Mesendoderm (in vitro differentiated cells): ENCODE measurements at regions not wholly inside any gene's neighbourhood (a gene's known extent, or its start where the extent isn't known, plus 50 kb on each side); places are given as distances from the start of the nearest gene placed in this dataset.

Experiments
- DNase-seq: peaks from one replicate; pipeline ENCODE4 v3.0.0; 2013
- H2AK5ac ChIP-seq: 2 replicates; pipeline ENCODE4 v1.6.1; 2013; ENCODE audit warnings: low read length, inconsistent platforms
- H2BK120ac ChIP-seq: 2 replicates; pipeline ENCODE4 v1.6.1; 2013; ENCODE audit warnings: low read depth, mild to moderate bottlenecking, low read length, moderate library complexity, mixed read lengths
- H2BK15ac ChIP-seq: replicated peaks from 2 replicates; pipeline ENCODE4 v1.6.1; 2013; ENCODE audit warnings: low read depth, mild to moderate bottlenecking, moderate library complexity
- H2BK5ac ChIP-seq: 2 replicates; pipeline ENCODE4 v1.6.1; 2013; ENCODE audit warnings: low read length, inconsistent platforms
- H3K18ac ChIP-seq: 2 replicates; pipeline ENCODE4 v1.6.1; 2013; ENCODE audit warnings: mild to moderate bottlenecking, low read length, mixed read lengths
- H3K23ac ChIP-seq: one replicate; pipeline ENCODE4 v1.6.1; 2013; ENCODE audit warnings: low read length
- H3K27ac ChIP-seq: 2 replicates; pipeline ENCODE4 v1.5.1; 2013; ENCODE audit warnings: low read depth, mild to moderate bottlenecking, inconsistent platforms, low read length, moderate library complexity
- H3K27me3 ChIP-seq: 2 replicates; pipeline ENCODE4 v1.6.1; 2013; ENCODE audit warnings: low read length, control low read depth, mild to moderate bottlenecking, inconsistent platforms; ENCODE audit not compliant: insufficient read depth, poor library complexity
- H3K36me3 ChIP-seq: 2 replicates; pipeline ENCODE4 v1.6.1; 2013; ENCODE audit warnings: low read length, inconsistent platforms; ENCODE audit not compliant: control insufficient read depth, insufficient read depth
- H3K4ac ChIP-seq: one replicate; pipeline ENCODE4 v1.6.1; 2013; ENCODE audit warnings: low read depth, mild to moderate bottlenecking, low read length, moderate library complexity
- H3K4me1 ChIP-seq: 2 replicates; pipeline ENCODE4 v1.6.1; 2013; ENCODE audit warnings: low read depth, low read length, inconsistent platforms; ENCODE audit not compliant: control insufficient read depth
- H3K4me2 ChIP-seq: 2 replicates; pipeline ENCODE4 v1.6.1; 2013; ENCODE audit warnings: low read length
- H3K4me3 ChIP-seq: 2 replicates; pipeline ENCODE4 v1.5.1; 2013; ENCODE audit warnings: mild to moderate bottlenecking, low read length
- H3K56ac ChIP-seq: one replicate; pipeline ENCODE4 v1.6.1; 2013; ENCODE audit warnings: low read length
- H3K79me1 ChIP-seq: 2 replicates; pipeline ENCODE4 v1.6.1; 2013; ENCODE audit warnings: low read length, inconsistent platforms
- H3K79me2 ChIP-seq: 2 replicates; pipeline ENCODE4 v1.6.1; 2013; ENCODE audit warnings: mild to moderate bottlenecking, low read length; ENCODE audit not compliant: control insufficient read depth, insufficient read depth
- H3K9ac ChIP-seq: 2 replicates; pipeline ENCODE4 v1.6.1; 2013; ENCODE audit warnings: low read length, inconsistent platforms
- H4K5ac ChIP-seq: one replicate; pipeline ENCODE4 v1.6.1; 2013; ENCODE audit warnings: low read length
- H4K8ac ChIP-seq: one replicate; pipeline ENCODE4 v1.6.1; 2013; ENCODE audit warnings: low read depth, mild to moderate bottlenecking, control low read depth, low read length, moderate library complexity
- WGBS: extraction: QIAGEN DNeasy Blood & Tissue Kit; methylation state at CpG from one replicate; pipeline ENCODE4 v1.1.7; 2013; ENCODE audit warnings: low lambda C conversion rate, missing lambda C conversion rate; ENCODE audit not compliant: insufficient coverage; ENCODE audit errors: extremely low coverage; 5-methylcytosine and 5-hydroxymethylcytosine counted together

DNA sequence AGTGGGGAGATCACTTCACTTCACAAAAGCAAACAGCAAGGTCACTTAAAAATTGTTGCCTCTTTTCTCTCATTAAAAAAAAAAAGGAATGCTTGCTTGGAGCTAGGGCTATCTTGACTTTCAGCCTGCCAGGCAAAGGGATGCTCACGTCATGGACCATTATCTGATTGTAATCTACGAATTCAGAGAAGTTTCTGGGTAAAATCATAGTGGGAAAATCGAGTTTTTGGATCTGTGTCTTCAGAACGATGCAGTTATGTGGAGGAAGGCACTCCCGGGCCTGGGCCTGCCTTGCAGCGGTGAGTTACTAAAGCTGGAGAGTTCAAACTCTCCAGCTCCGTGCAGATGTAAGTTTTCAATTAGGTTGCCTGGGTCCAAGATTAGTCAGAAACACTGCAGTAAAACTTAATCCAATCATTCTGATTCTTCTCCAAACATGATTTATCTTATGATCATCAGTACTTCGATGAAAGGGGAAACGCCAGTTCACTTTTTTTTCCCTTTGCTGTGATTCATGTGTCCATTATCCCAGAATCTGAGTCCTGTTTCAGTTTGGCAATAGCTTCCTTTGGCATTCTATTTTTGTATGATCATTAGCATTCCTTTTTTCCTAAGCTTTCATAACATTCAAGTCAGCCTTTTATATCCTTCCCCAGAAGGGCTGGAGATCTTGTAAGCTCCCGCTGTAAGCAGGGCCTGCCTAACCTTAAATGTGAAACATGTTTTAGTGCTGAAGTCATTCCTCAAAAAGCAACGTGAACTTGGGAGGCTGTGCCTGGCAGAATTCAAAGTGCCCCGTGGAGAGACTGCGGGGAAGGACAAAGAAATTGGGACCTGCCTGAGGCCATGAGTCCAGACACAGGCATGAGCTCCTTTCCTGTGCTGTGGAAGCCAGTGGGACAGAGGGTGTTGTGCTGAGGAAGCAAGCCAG, 119.3 kb upstream of the TWIST2 start:
- Histone ChIP-seq H3K27me3 (no peaks in the 10 kb centered on the region), H3K79me2 (no peaks in the 10 kb centered on the region), H2BK120ac (no peak overlapping the region), H3K18ac (no peak overlapping the region), H3K4me2 (no peak overlapping the region), H3K4me3 (no peak overlapping the region), H3K4me1 (no peaks in the 10 kb centered on the region), H3K23ac (no peak overlapping the region), H2AK5ac (no peak overlapping the region), H3K56ac (no peak overlapping the region), H3K79me1 (no peaks in the 10 kb centered on the region), H3K9ac (no peak overlapping the region), H2BK15ac (no peak overlapping the region), H3K4ac (no peak overlapping the region), H2BK5ac (no peak overlapping the region), H4K5ac (no peak overlapping the region), H3K36me3 (no peaks in the 10 kb centered on the region), H4K8ac (no peak overlapping the region), H3K27ac (no peak overlapping the region)
- WGBS = no CpG with 5 or more reads among the region's 13 CpGs
- peak; percentile 89 for DNase-seq

DNA sequence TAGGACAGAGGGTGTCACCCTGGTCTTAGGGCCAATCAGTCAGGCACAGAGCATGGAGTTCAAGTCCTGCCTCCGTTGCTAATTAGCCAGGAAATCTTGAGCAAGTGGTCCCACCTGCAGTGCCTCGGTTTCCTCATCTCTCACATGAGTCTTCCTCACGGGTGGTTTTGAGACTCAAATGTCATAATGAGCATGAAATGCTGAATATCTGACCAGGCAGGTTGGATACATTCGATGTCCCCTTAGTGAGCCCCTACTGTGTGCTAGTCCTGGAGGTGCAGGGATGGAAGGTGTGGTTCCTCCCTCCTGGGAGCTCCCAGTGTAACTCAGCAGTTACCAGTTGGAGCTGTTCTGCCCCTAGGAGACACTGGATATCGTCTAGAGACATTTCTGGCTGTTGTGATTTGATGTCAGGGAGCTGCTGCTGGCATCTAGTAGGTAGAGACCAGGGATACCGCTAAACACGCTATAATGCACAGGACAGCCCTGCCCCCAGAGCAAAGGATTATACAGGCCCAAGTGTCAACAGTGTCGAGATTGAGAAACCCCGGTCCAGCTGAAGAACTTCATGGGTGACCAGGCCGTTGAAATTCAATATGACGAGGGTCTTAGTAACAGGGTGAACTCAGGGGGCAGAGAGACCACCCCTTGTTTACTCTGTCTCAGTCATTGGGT, 118.5 kb upstream of the TWIST2 start:
- WGBS = no CpG with 5 or more reads among the region's 11 CpGs

DNA sequence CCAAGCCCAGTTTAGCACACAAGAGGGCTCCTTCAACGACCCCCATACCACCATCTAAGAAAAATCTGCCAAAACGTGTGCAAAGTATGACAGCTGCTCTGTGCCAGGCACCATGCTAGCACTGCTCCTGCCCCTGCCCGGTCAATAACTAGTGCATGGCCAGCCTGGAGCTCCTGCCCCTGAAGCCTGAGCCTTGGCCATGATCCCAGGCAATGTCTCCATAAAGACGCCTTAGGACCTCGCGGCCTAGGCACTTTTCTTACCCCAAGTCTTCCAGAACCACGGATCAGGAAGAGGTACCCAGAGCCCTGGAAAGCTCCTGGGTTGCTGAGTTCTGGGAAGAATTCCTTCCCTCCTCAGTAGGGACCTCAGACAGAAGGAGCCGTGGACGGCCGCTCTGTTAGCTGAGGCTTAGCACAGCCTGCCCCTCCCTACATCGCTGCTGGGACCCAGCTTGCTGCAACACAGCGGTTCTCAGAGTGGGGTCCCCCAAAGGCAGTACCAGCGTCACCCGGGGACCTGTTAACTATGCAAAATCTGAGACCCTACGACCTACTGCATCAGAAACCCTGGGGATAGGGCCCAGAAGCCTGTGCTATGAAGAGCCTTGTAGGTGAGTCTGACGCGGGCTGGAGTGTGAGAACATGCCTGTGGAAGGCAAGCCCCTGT, 117.8 kb upstream of the TWIST2 start:
- no peak overlapping the region for H2AK5ac ChIP-seq
- no peak overlapping the region for H3K4me3 ChIP-seq
- H3K18ac ChIP-seq = no peak overlapping the region
- H3K27me3 ChIP-seq = no peaks in the 10 kb centered on the region
- no peaks in the 10 kb centered on the region for H3K4me1 ChIP-seq
- H3K79me2 ChIP-seq = no peaks in the 10 kb centered on the region
- no peak overlapping the region for H2BK15ac ChIP-seq
- no peak overlapping the region for H3K4ac ChIP-seq
- H3K56ac ChIP-seq = no peak overlapping the region
- no peak overlapping the region for H4K5ac ChIP-seq
- H3K9ac ChIP-seq = no peak overlapping the region
- no peak overlapping the region for H3K23ac ChIP-seq
- no peak overlapping the region for H2BK5ac ChIP-seq
- no peak overlapping the region for H4K8ac ChIP-seq
- H3K79me1 ChIP-seq = no peaks in the 10 kb centered on the region
- DNase-seq = no peak
- WGBS = no CpG with 5 or more reads among the region's 17 CpGs
- no peak overlapping the region for H3K27ac ChIP-seq
- no peaks in the 10 kb centered on the region for H3K36me3 ChIP-seq
- no peak overlapping the region for H3K4me2 ChIP-seq
- no peak overlapping the region for H2BK120ac ChIP-seq

More for the DNA sequence above, 118.5 kb upstream of the TWIST2 start:
- H3K27ac ChIP-seq = no peak overlapping the region
- no peak overlapping the region for H3K23ac ChIP-seq
- H3K79me1 ChIP-seq = no peaks in the 10 kb centered on the region
- no peak overlapping the region for H4K8ac ChIP-seq
- H3K9ac ChIP-seq = no peak overlapping the region
- no peak overlapping the region for H2BK120ac ChIP-seq
- H2AK5ac ChIP-seq = no peak overlapping the region
- no peaks in the 10 kb centered on the region for H3K36me3 ChIP-seq
- no peak overlapping the region for H3K4me2 ChIP-seq
- no peak overlapping the region for H4K5ac ChIP-seq
- no peak overlapping the region for H2BK5ac ChIP-seq
- H2BK15ac ChIP-seq = no peak overlapping the region
- H3K27me3 ChIP-seq = no peaks in the 10 kb centered on the region
- no peak overlapping the region for H3K4me3 ChIP-seq
- H3K4ac ChIP-seq = no peak overlapping the region
- no peaks in the 10 kb centered on the region for H3K79me2 ChIP-seq
- no peaks in the 10 kb centered on the region for H3K4me1 ChIP-seq
- no peak overlapping the region for H3K18ac ChIP-seq
- H3K56ac ChIP-seq = no peak overlapping the region
- no peak for DNase-seq

- no peak for DNase-seq
- no peak overlapping the region for H3K56ac ChIP-seq
- WGBS = no CpG with 5 or more reads among the region's 4 CpGs
- no peak overlapping the region for H4K5ac ChIP-seq
- H2BK120ac ChIP-seq = no peak overlapping the region
- no peaks in the 10 kb centered on the region for H3K4me1 ChIP-seq
- no peaks in the 10 kb centered on the region for H3K27me3 ChIP-seq
- no peak overlapping the region for H2BK5ac ChIP-seq
- H3K79me1 ChIP-seq = no peaks in the 10 kb centered on the region
- no peak overlapping the region for H3K4me3 ChIP-seq
- H3K4ac ChIP-seq = no peak overlapping the region
- H2AK5ac ChIP-seq = no peak overlapping the region
- H3K23ac ChIP-seq = no peak overlapping the region
- no peak overlapping the region for H3K18ac ChIP-seq
- H3K4me2 ChIP-seq = no peak overlapping the region
- H3K27ac ChIP-seq = no peak overlapping the region
- H2BK15ac ChIP-seq = no peak overlapping the region
- H3K79me2 ChIP-seq = no peaks in the 10 kb centered on the region
- H3K36me3 ChIP-seq = no peaks in the 10 kb centered on the region
- no peak overlapping the region for H4K8ac ChIP-seq
- H3K9ac ChIP-seq = no peak overlapping the region
Measured at GRCh38 chr2:238730881-238731280, 117.0 kb upstream of the TWIST2 start.

- no peak overlapping the region for H4K8ac ChIP-seq
- H3K4me2 ChIP-seq = no peak overlapping the region
- H3K23ac ChIP-seq = no peak overlapping the region
- no peak overlapping the region for H2BK5ac ChIP-seq
- H3K4me1 ChIP-seq = no peaks in the 10 kb centered on the region
- H2AK5ac ChIP-seq = no peak overlapping the region
- no peak for DNase-seq
- H3K27ac ChIP-seq = no peak overlapping the region
- no peaks in the 10 kb centered on the region for H3K36me3 ChIP-seq
- H3K56ac ChIP-seq = no peak overlapping the region
- H2BK15ac ChIP-seq = no peak overlapping the region
- H3K4me3 ChIP-seq = no peak overlapping the region
- no peaks in the 10 kb centered on the region for H3K79me1 ChIP-seq
- no peak overlapping the region for H2BK120ac ChIP-seq
- WGBS = no CpG with 5 or more reads among the region's 3 CpGs
- no peak overlapping the region for H4K5ac ChIP-seq
- no peaks in the 10 kb centered on the region for H3K27me3 ChIP-seq
- no peaks in the 10 kb centered on the region for H3K79me2 ChIP-seq
- H3K9ac ChIP-seq = no peak overlapping the region
- no peak overlapping the region for H3K18ac ChIP-seq
- no peak overlapping the region for H3K4ac ChIP-seq
Measured at GRCh38 chr2:238731961-238732360, 115.9 kb upstream of the TWIST2 start.
